Astrocyte (in vitro differentiated cells and primary cell): ENCODE measurements at regions not wholly inside any gene's neighbourhood (a gene's known extent, or its start where the extent isn't known, plus 50 kb on each side); places are given as distances from the start of the nearest gene placed in this dataset.

ENCODE experiments used
- DNase-seq: peaks from one replicate; pipeline ENCODE4 v3.0.0-alpha.2; 2010; ENCODE audit warnings: low read depth
- FAIRE-seq: peaks from 2 replicates; lab custom pipeline; 2011; peaks lifted over from hg19 to GRCh38; lab: Jason Lieb, UNC
- H2AFZ ChIP-seq: 2 replicates; pipeline ENCODE4 v1.6.0; 2012; ENCODE audit warnings: low read depth, low read length, inconsistent platforms
- H3K27ac ChIP-seq: 2 replicates; pipeline ENCODE4 v1.5.1; 2011; ENCODE audit warnings: low read depth, low read length, inconsistent platforms
- H3K27me3 ChIP-seq: 2 replicates; pipeline ENCODE4 v1.6.0; 2011; ENCODE audit warnings: low read length, inconsistent platforms; ENCODE audit not compliant: insufficient read depth
- H3K36me3 ChIP-seq: 2 replicates; pipeline ENCODE4 v1.5.1; 2011; ENCODE audit warnings: low read length, inconsistent platforms; ENCODE audit not compliant: insufficient read depth
- H3K4me1 ChIP-seq: 2 replicates; pipeline ENCODE4 v1.5.1; 2011; ENCODE audit warnings: low read length, inconsistent platforms; ENCODE audit not compliant: insufficient read depth
- H3K4me2 ChIP-seq: 2 replicates; pipeline ENCODE4 v1.6.0; 2012; ENCODE audit warnings: low read length, inconsistent platforms
- H3K4me3 ChIP-seq: 2 replicates; pipeline ENCODE4 v1.5.1; 2011; ENCODE audit warnings: low read depth, mild to moderate bottlenecking, low read length, inconsistent platforms; ENCODE audit not compliant: insufficient read depth
- H3K79me2 ChIP-seq: 2 replicates; pipeline ENCODE4 v1.6.0; 2012; ENCODE audit warnings: mild to moderate bottlenecking, low read length, inconsistent platforms; ENCODE audit not compliant: insufficient read depth
- H3K9ac ChIP-seq: 2 replicates; pipeline ENCODE4 v1.6.0; 2012; ENCODE audit warnings: mild to moderate bottlenecking, low read length, inconsistent platforms
- H3K9me3 ChIP-seq: 2 replicates; pipeline ENCODE4 v1.5.1; 2012; ENCODE audit warnings: low read depth, mild to moderate bottlenecking, low read length, inconsistent platforms; ENCODE audit not compliant: insufficient read depth
- H4K20me1 ChIP-seq: 2 replicates; pipeline ENCODE4 v1.6.0; 2012; ENCODE audit warnings: low read length, inconsistent platforms; ENCODE audit not compliant: insufficient read depth
- H3K27ac Mint-ChIP-seq: one replicate; pipeline ENCODE4 v1.8.0; 2021; ENCODE audit warnings: mild to moderate bottlenecking, mixed read lengths; ENCODE audit not compliant: unreplicated experiment
- H3K27me3 Mint-ChIP-seq: one replicate; pipeline ENCODE4 v1.8.0; 2021; ENCODE audit warnings: low read depth, mixed read lengths; ENCODE audit not compliant: unreplicated experiment
- H3K36me3 Mint-ChIP-seq: one replicate; pipeline ENCODE4 v1.8.0; 2021; ENCODE audit warnings: low read depth, mixed read lengths; ENCODE audit not compliant: unreplicated experiment
- H3K4me1 Mint-ChIP-seq: one replicate; pipeline ENCODE4 v1.8.0; 2021; ENCODE audit warnings: low read depth, mixed read lengths; ENCODE audit not compliant: unreplicated experiment
- H3K4me3 Mint-ChIP-seq: one replicate; pipeline ENCODE4 v1.8.0; 2021; ENCODE audit warnings: mild to moderate bottlenecking, moderate library complexity, mixed read lengths; ENCODE audit not compliant: unreplicated experiment
- H3K9me3 Mint-ChIP-seq: one replicate; pipeline ENCODE4 v1.8.0; 2021; ENCODE audit warnings: mild to moderate bottlenecking, mixed read lengths; ENCODE audit not compliant: unreplicated experiment
- CTCF ChIP-seq: IDR thresholded peaks from 2 replicates; pipeline ENCODE4 v1.5.1; 2011; ENCODE audit warnings: low read depth, mild to moderate bottlenecking, inconsistent platforms, low read length, moderate library complexity; ENCODE audit not compliant: insufficient read depth
- EZH2 ChIP-seq: IDR thresholded peaks from 2 replicates; pipeline ENCODE4 v1.6.1; 2012; ENCODE audit warnings: mild to moderate bottlenecking, low read length, inconsistent platforms; ENCODE audit not compliant: insufficient read depth

GRCh38 chr1:90809996-90810395 is 92.9 kb upstream of the BARHL2 start:
- Histone ChIP-seq H3K27me3 (no peaks in the 10 kb centered on the region), H3K36me3 (no peaks in the 10 kb centered on the region), H3K79me2 (no peaks in the 10 kb centered on the region), H3K4me2 (no peak overlapping the region), H3K9me3 (no peaks in the 10 kb centered on the region), H3K27ac (no peak overlapping the region), H3K4me1 (no peaks in the 10 kb centered on the region), H3K4me3 (no peak overlapping the region), H4K20me1 (no peaks in the 10 kb centered on the region), H2AFZ (no peak overlapping the region), H3K9ac (no peak overlapping the region)
- DNase-seq (no peak), FAIRE-seq (no peak)
- no peaks in the 10 kb centered on the region for H3K4me1 Mint-ChIP-seq
- no peak overlapping the region for H3K4me3 Mint-ChIP-seq
- peaks cover 5% of the 10 kb centered on the region for H3K9me3 Mint-ChIP-seq
- H3K27me3 Mint-ChIP-seq: peaks cover 11% of the 10 kb centered on the region
- H3K27ac Mint-ChIP-seq: no peak overlapping the region
- TF ChIP-seq EZH2 (no peak), CTCF (no peak)
- no peaks in the 10 kb centered on the region for H3K36me3 Mint-ChIP-seq

DNA sequence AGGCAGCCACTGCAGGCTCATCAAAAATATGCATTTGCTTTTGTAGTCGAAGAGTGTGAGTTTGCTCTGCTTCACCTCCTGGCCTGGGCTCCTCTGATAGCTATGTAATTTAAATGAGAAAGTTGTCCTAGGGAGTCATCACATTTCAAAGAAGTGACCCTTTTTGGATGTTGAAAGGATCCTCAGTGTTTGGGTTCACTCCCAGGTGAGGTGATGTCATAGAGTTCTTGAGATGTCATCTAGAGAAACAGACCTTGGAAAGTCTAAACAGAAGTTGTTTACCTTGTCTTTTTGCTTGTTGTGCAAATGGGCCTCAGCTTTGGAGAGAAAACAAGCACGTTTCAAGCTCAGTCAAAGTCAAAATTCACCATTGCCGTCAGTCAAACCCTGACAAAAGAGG is 92.0 kb upstream of the BARHL2 start:
- DNase-seq: no peak
- TF ChIP-seq CTCF (no peak), EZH2 (no peak)
- H3K27ac ChIP-seq: no peak overlapping the region
- no peak overlapping the region for H3K4me2 ChIP-seq
- H3K36me3 ChIP-seq: no peaks in the 10 kb centered on the region
- H3K4me3 Mint-ChIP-seq: no peak overlapping the region
- no peak for FAIRE-seq
- no peaks in the 10 kb centered on the region for H3K4me1 Mint-ChIP-seq
- H4K20me1 ChIP-seq: no peaks in the 10 kb centered on the region
- no peak overlapping the region for H3K27ac Mint-ChIP-seq
- H3K27me3 ChIP-seq: no peaks in the 10 kb centered on the region
- no peaks in the 10 kb centered on the region for H3K79me2 ChIP-seq
- H3K4me1 ChIP-seq: no peaks in the 10 kb centered on the region
- no peaks in the 10 kb centered on the region for H3K9me3 ChIP-seq
- no peak overlapping the region for H3K4me3 ChIP-seq
- no peaks in the 10 kb centered on the region for H3K36me3 Mint-ChIP-seq
- peaks cover 9% of the 10 kb centered on the region for H3K9me3 Mint-ChIP-seq
- H2AFZ ChIP-seq: no peak overlapping the region
- H3K27me3 Mint-ChIP-seq: peaks cover 11% of the 10 kb centered on the region
- no peak overlapping the region for H3K9ac ChIP-seq

DNA sequence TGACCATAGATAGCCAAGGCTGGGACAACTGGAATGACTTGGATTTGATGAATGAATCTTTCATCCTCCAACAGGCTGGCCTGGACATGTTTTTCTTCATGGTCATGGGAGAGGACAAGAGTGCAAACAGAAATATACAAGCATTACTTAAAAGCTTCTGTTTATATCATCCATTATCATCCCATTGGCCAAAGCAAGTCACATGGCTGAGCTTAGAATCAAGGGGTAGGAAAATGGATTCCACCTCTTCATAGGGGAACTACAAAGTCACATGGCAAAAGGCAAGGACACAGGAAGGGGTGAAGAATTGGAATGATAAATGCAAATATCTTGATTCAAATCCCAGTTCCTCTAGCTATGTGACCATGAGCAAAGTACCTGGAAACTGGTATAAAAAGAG is 90.2 kb upstream of the BARHL2 start:
- Histone ChIP-seq H3K9me3 (no peaks in the 10 kb centered on the region), H3K4me1 (no peaks in the 10 kb centered on the region), H4K20me1 (no peaks in the 10 kb centered on the region), H3K4me3 (no peak overlapping the region), H3K36me3 (no peaks in the 10 kb centered on the region), H3K9ac (no peak overlapping the region), H3K79me2 (no peaks in the 10 kb centered on the region), H2AFZ (no peak overlapping the region), H3K27ac (no peak overlapping the region), H3K4me2 (no peak overlapping the region), H3K27me3 (no peaks in the 10 kb centered on the region)
- Mint-ChIP-seq H3K9me3 (peaks cover 9% of the 10 kb centered on the region), H3K27ac (no peak overlapping the region), H3K36me3 (no peaks in the 10 kb centered on the region), H3K4me1 (no peaks in the 10 kb centered on the region), H3K4me3 (no peak overlapping the region), H3K27me3 (peaks cover 7% of the 10 kb centered on the region)
- no peak for DNase-seq
- TF ChIP-seq EZH2: no peak
- no peak for FAIRE-seq
